A204.1 (cell line): ENCODE measurements at regions not wholly inside any gene's neighbourhood (a gene's known extent, or its start where the extent isn't known, plus 50 kb on each side); places are given as distances from the start of the nearest gene placed in this dataset.

ENCODE experiments used
- FAIRE-seq: peaks from 2 replicates; lab custom pipeline; 2012; peaks lifted over from hg19 to GRCh38; lab: Jason Lieb, UNC

- no peak for FAIRE-seq
These were observed 771.7 kb downstream of the METTL15 start for GRCh38 chr11:28879869-28880268.

- FAIRE-seq: no peak
These were observed 769.8 kb downstream of the METTL15 start for GRCh38 chr11:28878025-28878424.

- no peak for FAIRE-seq
These were observed 769.2 kb downstream of the METTL15 start for GRCh38 chr11:28877340-28877739.

GRCh38 chr11:28874706-28875105 lies 766.5 kb downstream of the METTL15 start:
- peak; percentile 16 for FAIRE-seq

- no peak for FAIRE-seq
These were observed 762.9 kb downstream of the METTL15 start for GRCh38 chr11:28871090-28871489.

- no peak for FAIRE-seq
These were observed 755.2 kb downstream of the METTL15 start for GRCh38 chr11:28863422-28863821.

- FAIRE-seq: no peak
These were observed 752.7 kb downstream of the METTL15 start for GRCh38 chr11:28860893-28861292.

- FAIRE-seq: no peak
These were observed 749.9 kb downstream of the METTL15 start for GRCh38 chr11:28858076-28858475.

GRCh38 chr11:28849053-28849452 lies 740.9 kb downstream of the METTL15 start:
- FAIRE-seq: no peak

- FAIRE-seq: no peak
These were observed 734.5 kb downstream of the METTL15 start for GRCh38 chr11:28842716-28843115.

- no peak for FAIRE-seq
These were observed 730.6 kb downstream of the METTL15 start for GRCh38 chr11:28838741-28839140.

- no peak for FAIRE-seq
These were observed 729.4 kb downstream of the METTL15 start for GRCh38 chr11:28837599-28837998.

- no peak for FAIRE-seq
These were observed 728.3 kb downstream of the METTL15 start for GRCh38 chr11:28836285-28837081.

- FAIRE-seq: no peak
These were observed 727.6 kb downstream of the METTL15 start for GRCh38 chr11:28835790-28836189.

- no peak for FAIRE-seq
These were observed 727.1 kb downstream of the METTL15 start for GRCh38 chr11:28835317-28835716.

GRCh38 chr11:28834877-28835276 lies 726.7 kb downstream of the METTL15 start:
- no peak for FAIRE-seq

- FAIRE-seq: no peak
These were observed 725.5 kb downstream of the METTL15 start for GRCh38 chr11:28833670-28834069.

GRCh38 chr11:28833169-28833568 lies 725.0 kb downstream of the METTL15 start:
- no peak for FAIRE-seq

- FAIRE-seq: no peak
These were observed 718.6 kb downstream of the METTL15 start for GRCh38 chr11:28826807-28827206.

- FAIRE-seq: no peak
These were observed 714.4 kb downstream of the METTL15 start for GRCh38 chr11:28822576-28822975.

GRCh38 chr11:28820296-28820989 lies 712.3 kb downstream of the METTL15 start:
- no peak for FAIRE-seq

- FAIRE-seq: no peak
These were observed 711.6 kb downstream of the METTL15 start for GRCh38 chr11:28819741-28820140.

GRCh38 chr11:28815110-28815509 lies 706.9 kb downstream of the METTL15 start:
- no peak for FAIRE-seq

- no peak for FAIRE-seq
These were observed 700.6 kb downstream of the METTL15 start for GRCh38 chr11:28808771-28809170.
